Muscle of leg (tissue), 3 donors: ENCODE measurements at regions not wholly inside any gene's neighbourhood (a gene's known extent, or its start where the extent isn't known, plus 50 kb on each side); places are given as distances from the start of the nearest gene placed in this dataset.
A peak's percentile ranks its signal among the peaks of the same experiment; 100 is the strongest.

Source experiments
- DNase-seq: peaks from one replicate; pipeline ENCODE4 v3.0.0; 2013
- H3K27ac ChIP-seq: one replicate; pipeline ENCODE4 v1.5.1; 2013; ENCODE audit warnings: mild to moderate bottlenecking, low read length, control low read depth
- H3K27me3 ChIP-seq: one replicate; pipeline ENCODE4 v1.6.1; 2013; ENCODE audit warnings: low read length; ENCODE audit not compliant: control insufficient read depth, insufficient read depth
- H3K36me3 ChIP-seq: one replicate; pipeline ENCODE4 v1.6.1; 2013; ENCODE audit warnings: low read length; ENCODE audit not compliant: control insufficient read depth, insufficient read depth
- H3K4me1 ChIP-seq: one replicate; pipeline ENCODE4 v1.6.1; 2013; ENCODE audit warnings: low read length; ENCODE audit not compliant: control insufficient read depth, insufficient read depth
- H3K4me3 ChIP-seq: one replicate; pipeline ENCODE4 v1.5.1; 2013; ENCODE audit warnings: low read length, control low read depth
- H3K9me3 ChIP-seq: replicated peaks from 2 replicates; pipeline ENCODE4 v1.6.1; 2013; ENCODE audit warnings: low read depth, low read length; ENCODE audit not compliant: control insufficient read depth
- WGBS: methylation state at CpG from one replicate; pipeline ENCODE4 v1.1.5; 2013; ENCODE audit warnings: missing lambda C conversion rate; ENCODE audit not compliant: insufficient coverage; 5-methylcytosine and 5-hydroxymethylcytosine counted together

- DNase-seq: no peak
- peaks cover 52% of the 10 kb centered on the region for H3K4me1 ChIP-seq
- no peaks in the 10 kb centered on the region for H3K9me3 ChIP-seq
- 54% methylated on average over 6 of the region's 6 CpGs for WGBS
- H3K27ac ChIP-seq: no peak overlapping the region
- no peaks in the 10 kb centered on the region for H3K36me3 ChIP-seq
- no peak overlapping the region for H3K4me3 ChIP-seq
- peaks cover 8% of the 10 kb centered on the region for H3K27me3 ChIP-seq
Observed at GRCh38 chr14:100658181-100658886, 68.4 kb upstream of the DLK1 start.

- DNase-seq: no peak
- no peak overlapping the region for H3K4me3 ChIP-seq
Observed at GRCh38 chr14:100659345-100660001, 67.2 kb upstream of the DLK1 start.

GRCh38 chr14:100660498-100660881 lies 66.2 kb upstream of the DLK1 start:
- Histone ChIP-seq H3K4me1 (peaks cover 68% of the 10 kb centered on the region), H3K4me3 (no peak overlapping the region), H3K9me3 (no peaks in the 10 kb centered on the region), H3K27ac (no peak overlapping the region), H3K36me3 (no peaks in the 10 kb centered on the region), H3K27me3 (peaks cover 2% of the 10 kb centered on the region)
- no peak for DNase-seq
- 90% methylated on average over 4 of the region's 6 CpGs for WGBS

More at GRCh38 chr14:100659345-100660001, 67.2 kb upstream of the DLK1 start:
- H3K4me1 ChIP-seq: peaks cover 62% of the 10 kb centered on the region
- no peaks in the 10 kb centered on the region for H3K9me3 ChIP-seq
- 73% methylated on average over 14 of the region's 17 CpGs for WGBS
- H3K27me3 ChIP-seq: peaks cover 6% of the 10 kb centered on the region
- H3K36me3 ChIP-seq: no peaks in the 10 kb centered on the region
- no peak overlapping the region for H3K27ac ChIP-seq

- DNase-seq: peak; percentile 60
- Histone ChIP-seq H3K27ac (peak overlapping the region; percentile 29), H3K36me3 (no peaks in the 10 kb centered on the region), H3K4me1 (peaks cover 68% of the 10 kb centered on the region), H3K9me3 (no peaks in the 10 kb centered on the region), H3K4me3 (no peak overlapping the region), H3K27me3 (no peaks in the 10 kb centered on the region)
- 41% methylated on average over 13 of the region's 18 CpGs for WGBS
Observed at GRCh38 chr14:100660882-100661635, 65.6 kb upstream of the DLK1 start.

GRCh38 chr14:100662879-100663760 lies 63.6 kb upstream of the DLK1 start:
- no peaks in the 10 kb centered on the region for H3K27me3 ChIP-seq
- H3K4me1 ChIP-seq: peaks cover 84% of the 10 kb centered on the region
- H3K36me3 ChIP-seq: no peaks in the 10 kb centered on the region
- no peak overlapping the region for H3K4me3 ChIP-seq
- peak overlapping the region; percentile 91 for H3K27ac ChIP-seq
- peak; percentile 92 for DNase-seq
- H3K9me3 ChIP-seq: no peaks in the 10 kb centered on the region
- 30% methylated on average over 4 of the region's 21 CpGs for WGBS

- no peak for DNase-seq
- peaks cover 85% of the 10 kb centered on the region for H3K4me1 ChIP-seq
Observed at GRCh38 chr14:100663761-100664052, 63.0 kb upstream of the DLK1 start.

GRCh38 chr14:100664231-100664630 lies 62.5 kb upstream of the DLK1 start:
- H3K4me3 ChIP-seq: no peak overlapping the region
- H3K9me3 ChIP-seq: no peaks in the 10 kb centered on the region
- H3K4me1 ChIP-seq: peaks cover 85% of the 10 kb centered on the region
- H3K27me3 ChIP-seq: no peaks in the 10 kb centered on the region
- 33% methylated on average over 4 of the region's 5 CpGs for WGBS
- H3K36me3 ChIP-seq: no peaks in the 10 kb centered on the region
- DNase-seq: peak; percentile 62
- peak overlapping the region; percentile 91 for H3K27ac ChIP-seq

More at GRCh38 chr14:100663761-100664052, 63.0 kb upstream of the DLK1 start:
- Histone ChIP-seq H3K36me3 (no peaks in the 10 kb centered on the region), H3K27ac (peak overlapping the region; percentile 91), H3K9me3 (no peaks in the 10 kb centered on the region), H3K4me3 (no peak overlapping the region), H3K27me3 (no peaks in the 10 kb centered on the region)
- 33% methylated on average over 1 of the region's 3 CpGs for WGBS

GRCh38 chr14:100664841-100665510 lies 61.7 kb upstream of the DLK1 start:
- Histone ChIP-seq H3K36me3 (no peaks in the 10 kb centered on the region), H3K4me1 (peaks cover 85% of the 10 kb centered on the region), H3K27ac (peak overlapping the region; percentile 91), H3K9me3 (no peaks in the 10 kb centered on the region), H3K27me3 (no peaks in the 10 kb centered on the region), H3K4me3 (no peak overlapping the region)
- 3% methylated on average over 6 of the region's 14 CpGs for WGBS
- peak; percentile 98 for DNase-seq

- 40% methylated on average over 11 of the region's 11 CpGs for WGBS
- Histone ChIP-seq H3K4me1 (peaks cover 89% of the 10 kb centered on the region), H3K9me3 (no peaks in the 10 kb centered on the region), H3K36me3 (no peaks in the 10 kb centered on the region), H3K27ac (peak overlapping the region; percentile 91), H3K27me3 (no peaks in the 10 kb centered on the region), H3K4me3 (peak overlapping the region; percentile 15)
- DNase-seq: peak; percentile 92
Observed at GRCh38 chr14:100665511-100666032, 61.1 kb upstream of the DLK1 start.
